Erythroblast (primary cell): ENCODE measurements at regions not wholly inside any gene's neighbourhood (a gene's known extent, or its start where the extent isn't known, plus 50 kb on each side); places are given as distances from the start of the nearest gene placed in this dataset.

Experiments
- GATA1 ChIP-seq: IDR thresholded peaks from 2 replicates; pipeline ENCODE4 v1.6.1; 2011; ENCODE audit warnings: low read depth, mild to moderate bottlenecking, control low read depth, low read length, moderate library complexity
- POLR2A ChIP-seq: IDR thresholded peaks from 2 replicates; pipeline ENCODE4 v1.6.1; 2011; ENCODE audit warnings: mild to moderate bottlenecking, low read length

- no peak for TF ChIP-seq POLR2A
- TF ChIP-seq GATA1, result no peak
Observed at GRCh38 chr2:193776988-193777387, 1582.3 kb upstream of the TMEFF2 start.
